Liver (tissue), 7 donors: ENCODE measurements at regions not wholly inside any gene's neighbourhood (a gene's known extent, or its start where the extent isn't known, plus 50 kb on each side); places are given as distances from the start of the nearest gene placed in this dataset.

Experiments
- DNase-seq: peaks from one replicate; pipeline ENCODE4 v3.0.0-alpha.2; 2017; ENCODE audit warnings: low spot score
- H3K27ac ChIP-seq, 2 donors: one replicate each; pipeline ENCODE4 v1.7.0; 2013; ENCODE audit warnings: inconsistent platforms in 2 of 2, low read length in 2 of 2, control low read depth in 1 of 2, low read depth in 1 of 2, mild to moderate bottlenecking in 1 of 2
- H3K27me3 ChIP-seq, 4 donors: one replicate each; pipeline versions ENCODE4 v1.6.1 to v1.7.0; 2013; ENCODE audit warnings: low read length in 3 of 4, inconsistent platforms in 1 of 4, mild to moderate bottlenecking in 1 of 4, moderate library complexity in 1 of 4; ENCODE audit not compliant: control insufficient read depth in 4 of 4, insufficient read depth in 4 of 4
- H3K36me3 ChIP-seq, 4 donors: one replicate each; pipeline versions ENCODE4 v1.6.1 to v1.7.0; 2013; ENCODE audit warnings: low read length in 3 of 4, mild to moderate bottlenecking in 3 of 4, low read depth in 1 of 4, moderate library complexity in 1 of 4; ENCODE audit not compliant: control insufficient read depth in 4 of 4, insufficient read depth in 3 of 4
- H3K4me1 ChIP-seq, 4 donors: one replicate each; pipeline versions ENCODE4 v1.6.1 to v1.7.0; 2013; ENCODE audit warnings: low read length in 3 of 4, mild to moderate bottlenecking in 3 of 4, moderate library complexity in 1 of 4; ENCODE audit not compliant: control insufficient read depth in 4 of 4, insufficient read depth in 4 of 4
- H3K4me3 ChIP-seq, 3 donors: one replicate each; pipeline versions ENCODE4 v1.6.1 to v1.7.0; 2013; ENCODE audit warnings: low read length in 3 of 3, control low read depth in 1 of 3, low read depth in 1 of 3, mild to moderate bottlenecking in 1 of 3
- H3K9ac ChIP-seq, 2 donors: one replicate each; pipeline ENCODE4 v1.7.0; 2013; ENCODE audit warnings: low read length in 2 of 2, mild to moderate bottlenecking in 2 of 2, moderate library complexity in 2 of 2, control low read depth in 1 of 2, low read depth in 1 of 2
- H3K9me3 ChIP-seq, 4 donors: one replicate each; pipeline versions ENCODE4 v1.6.1 to v1.7.0; 2013; ENCODE audit warnings: low read length in 3 of 4; ENCODE audit not compliant: control insufficient read depth in 4 of 4
- ATF3 ChIP-seq: IDR thresholded peaks from 2 replicates; pipeline ENCODE4 v1.6.1; 2016; ENCODE audit warnings: antibody characterized with exemption
- EGR1 ChIP-seq, 2 donors: IDR thresholded peaks; 2 replicates each; pipeline ENCODE4 v1.6.1; 2016 to 2018; ENCODE audit warnings: antibody characterized with exemption in 2 of 2, low read depth in 2 of 2
- FOXA1 ChIP-seq: IDR thresholded peaks from 2 replicates; pipeline ENCODE4 v1.6.1; 2016; ENCODE audit warnings: antibody characterized with exemption
- FOXA2 ChIP-seq: IDR thresholded peaks from 2 replicates; pipeline ENCODE4 v1.6.1; 2016; ENCODE audit warnings: antibody characterized with exemption
- GABPA ChIP-seq, 2 donors: IDR thresholded peaks in 1 of 2; conservative IDR thresholded peaks in 1 of 2; 2 replicates each; pipeline ENCODE4 v1.6.1; 2016; ENCODE audit warnings: antibody characterized with exemption in 2 of 2, mild to moderate bottlenecking in 1 of 2, moderate library complexity in 1 of 2
- HNF4G ChIP-seq: IDR thresholded peaks from 2 replicates; pipeline ENCODE4 v1.6.1; 2016; ENCODE audit warnings: antibody characterized with exemption
- JUND ChIP-seq, 2 donors: IDR thresholded peaks; 2 replicates each; pipeline ENCODE4 v1.6.1; 2016; ENCODE audit warnings: antibody characterized with exemption in 2 of 2
- MAX ChIP-seq: IDR thresholded peaks from 2 replicates; pipeline ENCODE4 v1.6.1; 2016; ENCODE audit warnings: antibody characterized with exemption
- NR2F2 ChIP-seq: IDR thresholded peaks from 2 replicates; pipeline ENCODE4 v1.6.1; 2016; ENCODE audit warnings: antibody characterized with exemption
- RAD21 ChIP-seq, 2 donors: IDR thresholded peaks; 2 replicates each; pipeline ENCODE4 v1.6.1; 2016; ENCODE audit warnings: antibody characterized with exemption in 2 of 2, mild to moderate bottlenecking in 2 of 2
- REST ChIP-seq: IDR thresholded peaks from 2 replicates; pipeline ENCODE4 v1.6.1; 2016; ENCODE audit warnings: antibody characterized with exemption, mild to moderate bottlenecking
- RXRA ChIP-seq, 2 donors: IDR thresholded peaks; 2 replicates each; pipeline ENCODE4 v1.6.1; 2017 to 2018; ENCODE audit warnings: antibody characterized with exemption in 2 of 2, mild to moderate bottlenecking in 1 of 2
- SP1 ChIP-seq: IDR thresholded peaks from 2 replicates; pipeline ENCODE4 v1.6.1; 2018; ENCODE audit warnings: antibody characterized with exemption, mild to moderate bottlenecking
- TAF1 ChIP-seq: conservative IDR thresholded peaks from 2 replicates; pipeline ENCODE4 v1.6.1; 2016; ENCODE audit warnings: antibody characterized with exemption, mild to moderate bottlenecking
- YY1 ChIP-seq: IDR thresholded peaks from 2 replicates; pipeline ENCODE4 v1.6.1; 2016; ENCODE audit warnings: antibody characterized with exemption, mild to moderate bottlenecking
- ZBTB33 ChIP-seq: IDR thresholded peaks from 2 replicates; pipeline ENCODE4 v1.6.1; 2016; ENCODE audit warnings: antibody characterized with exemption
- WGBS: extraction: QIAGEN DNeasy Blood & Tissue Kit; methylation state at CpG from one replicate; pipeline ENCODE4 v1.1.7; 2013; 5-methylcytosine and 5-hydroxymethylcytosine counted together
- donor health status: healthy.
- donor health status: healthy.
- donor health status: healthy.
- donor health status: healthy.

GRCh38 chr14:30450631-30451545, 108.1 kb upstream of the G2E3 start:
- peaks cover 0 to 2% (median 0%) of the 10 kb centered on the region in 4 donors for H3K27me3 ChIP-seq
- no peak overlapping the region for H3K27ac ChIP-seq
- no peaks in the 10 kb centered on the region for H3K9me3 ChIP-seq
- no peaks in the 10 kb centered on the region for H3K36me3 ChIP-seq
- 79% methylated on average over 8 of the region's 8 CpGs for WGBS
- H3K9ac ChIP-seq, result no peak overlapping the region
- TF ChIP-seq TAF1, result no peak
- TF ChIP-seq YY1, result no peak
- TF ChIP-seq FOXA1, result no peak
- no peak for TF ChIP-seq MAX
- no peak for TF ChIP-seq RAD21 (IDR thresholded peaks at IDR 0.05)
- no peaks in the 10 kb centered on the region for H3K4me1 ChIP-seq
- no peak for DNase-seq
- H3K4me3 ChIP-seq, result no peak overlapping the region

GRCh38 chr14:30456296-30456695, 102.7 kb upstream of the G2E3 start:
- TF ChIP-seq RXRA (IDR thresholded peaks at IDR 0.05) (no peak), FOXA2 (no peak), MAX (no peak), TAF1 (no peak), RAD21 (IDR thresholded peaks at IDR 0.05) (no peak)
- Histone ChIP-seq H3K27ac (no peak overlapping the region), H3K27me3 (no peaks in the 10 kb centered on the region), H3K9me3 (no peaks in the 10 kb centered on the region), H3K4me3 (no peak overlapping the region), H3K36me3 (no peaks in the 10 kb centered on the region), H3K9ac (no peak overlapping the region), H3K4me1 (no peaks in the 10 kb centered on the region)
- 90% methylated on average over 2 of the region's 2 CpGs for WGBS
- DNase-seq, result no peak

- no peaks in the 10 kb centered on the region for H3K27me3 ChIP-seq
- no peaks in the 10 kb centered on the region for H3K4me1 ChIP-seq
- no peak overlapping the region for H3K4me3 ChIP-seq
- TF ChIP-seq JUND (IDR thresholded peaks at IDR 0.05) (no peak), RAD21 (IDR thresholded peaks at IDR 0.05) (no peak), EGR1 (IDR thresholded peaks at IDR 0.05; ENCODE audit: low read depth in 2 of 2) (no peak), HNF4G (no peak), GABPA (IDR thresholded peaks at IDR 0.05 in 1 of 2, conservative IDR thresholded peaks at IDR 0.05 in 1 of 2) (no peak), ZBTB33 (no peak), REST (no peak), NR2F2 (no peak), SP1 (no peak), ATF3 (no peak), RXRA (IDR thresholded peaks at IDR 0.05) (no peak), MAX (no peak), YY1 (no peak), TAF1 (no peak)
- DNase-seq, result no peak
- H3K36me3 ChIP-seq, result no peaks in the 10 kb centered on the region
- no peaks in the 10 kb centered on the region for H3K9me3 ChIP-seq
- no peak overlapping the region for H3K27ac ChIP-seq
- WGBS, result 58% methylated on average over 3 of the region's 3 CpGs
- no peak overlapping the region for H3K9ac ChIP-seq
Measured at GRCh38 chr14:30462358-30462757, 96.6 kb upstream of the G2E3 start.
